ENCODE measurements at regions not wholly inside any gene's neighbourhood (a gene's known extent, or its start where the extent isn't known, plus 50 kb on each side); places are given as distances from the start of the nearest gene placed in this dataset.

DNA sequence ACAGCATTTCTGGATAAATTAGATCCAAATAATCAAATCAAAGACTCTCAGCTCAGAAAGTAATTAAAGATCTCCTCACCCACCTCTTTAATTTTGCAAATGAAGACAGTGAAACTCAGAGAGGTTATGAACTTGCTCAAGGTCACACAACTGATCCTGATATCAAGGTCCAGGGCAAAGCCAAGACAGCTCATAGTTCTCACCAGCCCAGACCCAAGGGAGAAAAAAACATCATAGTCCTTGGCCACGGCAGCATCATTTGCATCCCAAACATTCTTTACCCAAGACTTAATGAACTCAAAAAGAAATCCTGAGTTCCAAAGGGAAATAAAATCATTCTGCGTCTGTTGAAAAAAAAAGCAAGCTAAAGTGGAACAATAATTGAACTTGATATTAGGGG lies 112.1 kb downstream of the DAD1 start:
- Histone ChIP-seq H3K9me3 (no peaks in the 10 kb centered on the region), H3K4me3 (no peak overlapping the region), H3K27me3 (no peaks in the 10 kb centered on the region), H3K36me3 (no peaks in the 10 kb centered on the region), H3K27ac (no peak overlapping the region), H3K4me1 (peaks cover 56% of the 10 kb centered on the region)
- TF ChIP-seq EP300 (IDR thresholded peaks at IDR 0.05) (no peak), POLR2AphosphoS5 (IDR thresholded peaks at IDR 0.05) (no peak), POLR2A (IDR thresholded peaks at IDR 0.05) (no peak), CTCF (IDR thresholded peaks at IDR 0.05) (no peak)
- 51% methylated on average over 2 of the region's 2 CpGs for whole genome bisulfite sequencing
- no peak for DNase-seq (ENCODE audit: low spot score in 2 of 2)

DNA sequence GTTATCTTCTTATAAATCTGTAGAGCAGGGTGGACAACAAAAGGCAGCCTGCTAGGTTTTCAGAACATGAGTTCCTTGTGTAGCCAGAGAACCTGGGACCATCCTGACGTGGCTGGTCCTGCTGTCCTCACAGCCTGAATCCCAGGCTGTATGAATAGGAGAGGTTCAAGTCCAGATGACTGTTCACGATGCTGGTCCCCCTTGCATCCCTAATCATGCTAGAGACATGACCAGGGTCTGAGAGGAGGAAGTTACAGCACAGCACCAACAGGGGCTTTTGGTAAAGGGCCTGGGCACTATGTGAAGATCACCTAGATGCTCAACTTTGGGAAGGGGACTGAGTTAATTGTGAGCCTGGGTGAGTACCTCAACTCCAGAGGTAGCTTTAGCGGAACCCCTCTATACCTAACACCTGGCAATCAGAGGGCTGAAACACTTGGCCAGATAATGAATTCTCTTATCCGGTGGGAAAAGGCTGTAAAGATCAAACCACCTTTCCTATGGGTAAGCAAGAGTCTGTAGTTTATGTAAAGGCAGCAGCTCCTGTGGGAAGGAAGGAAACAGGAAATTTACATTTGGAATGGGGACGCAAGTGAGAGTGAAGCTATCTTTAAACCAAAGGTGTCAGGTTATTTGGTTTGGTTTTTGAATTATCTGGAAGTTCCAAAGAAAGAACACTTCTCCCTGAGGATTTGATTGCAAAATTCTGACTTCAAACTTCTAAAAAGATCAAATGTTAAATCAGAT lies 112.8 kb downstream of the DAD1 start:
- no peak for DNase-seq (ENCODE audit: low spot score in 2 of 2)
- Histone ChIP-seq H3K4me3 (no peak overlapping the region), H3K27ac (no peak overlapping the region), H3K9me3 (no peaks in the 10 kb centered on the region), H3K36me3 (no peaks in the 10 kb centered on the region), H3K27me3 (no peaks in the 10 kb centered on the region), H3K4me1 (peaks cover 49% of the 10 kb centered on the region)
- TF ChIP-seq POLR2A (IDR thresholded peaks at IDR 0.05), result no peak
- TF ChIP-seq EP300 (IDR thresholded peaks at IDR 0.05), result no peak
- TF ChIP-seq POLR2AphosphoS5 (IDR thresholded peaks at IDR 0.05), result no peak
- no peak for TF ChIP-seq CTCF (IDR thresholded peaks at IDR 0.05)
- 90% methylated on average over 5 of the region's 5 CpGs for WGBS

GRCh38 chr14:22475381-22475780 lies 113.6 kb downstream of the DAD1 start:
- Histone ChIP-seq H3K27ac (no peak overlapping the region), H3K4me3 (no peak overlapping the region), H3K4me1 (peaks cover 48% of the 10 kb centered on the region), H3K27me3 (no peaks in the 10 kb centered on the region), H3K36me3 (no peaks in the 10 kb centered on the region), H3K9me3 (no peaks in the 10 kb centered on the region)
- 75% methylated on average over 6 of the region's 6 CpGs for WGBS
- DNase-seq (ENCODE audit: low spot score in 2 of 2), result no peak
- no peak for TF ChIP-seq EP300 (IDR thresholded peaks at IDR 0.05)
- no peak for TF ChIP-seq POLR2AphosphoS5 (IDR thresholded peaks at IDR 0.05)
- no peak for TF ChIP-seq CTCF (IDR thresholded peaks at IDR 0.05)
- TF ChIP-seq POLR2A (IDR thresholded peaks at IDR 0.05), result no peak

DNA sequence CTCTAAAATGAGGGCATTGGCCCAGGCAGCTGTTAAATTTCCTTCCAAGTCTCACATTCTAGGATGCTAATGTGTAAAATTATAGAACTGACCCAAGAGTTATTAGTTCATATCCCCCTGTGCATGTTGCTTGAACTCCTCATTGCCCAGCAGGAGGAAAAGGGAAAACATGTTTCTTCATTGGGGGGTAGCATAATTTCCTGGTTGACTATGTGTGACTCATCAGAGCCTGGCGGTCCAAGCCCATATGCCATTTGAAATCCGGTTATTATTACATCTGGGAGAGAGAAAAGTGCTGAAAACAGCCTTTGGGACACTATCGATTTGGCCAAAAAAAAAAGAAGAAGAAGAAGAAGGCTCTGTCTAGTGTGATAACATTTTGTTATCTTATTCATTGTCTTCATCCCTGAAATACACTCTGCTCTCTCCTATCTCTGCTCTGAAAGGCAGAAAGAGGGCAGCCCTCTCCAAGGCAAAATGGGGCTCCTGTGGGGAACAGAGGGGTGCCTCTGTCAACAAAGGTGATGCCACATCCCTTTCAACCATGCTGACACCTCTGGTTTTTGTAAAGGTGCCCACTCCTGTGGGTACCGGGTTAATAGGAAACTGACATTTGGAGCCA lies 114.2 kb downstream of the DAD1 start:
- H3K4me3 ChIP-seq, result no peak overlapping the region
- H3K27ac ChIP-seq, result no peak overlapping the region
- DNase-seq (ENCODE audit: low spot score in 2 of 2), result no peak
- H3K9me3 ChIP-seq, result no peaks in the 10 kb centered on the region
- H3K36me3 ChIP-seq, result no peaks in the 10 kb centered on the region
- 61% methylated on average over 4 of the region's 4 CpGs for WGBS
- no peaks in the 10 kb centered on the region for H3K27me3 ChIP-seq
- TF ChIP-seq CTCF (IDR thresholded peaks at IDR 0.05), result no peak
- no peak for TF ChIP-seq EP300 (IDR thresholded peaks at IDR 0.05)
- TF ChIP-seq POLR2A (IDR thresholded peaks at IDR 0.05), result no peak
- TF ChIP-seq POLR2AphosphoS5 (IDR thresholded peaks at IDR 0.05), result no peak
- peaks cover 43% of the 10 kb centered on the region for H3K4me1 ChIP-seq
